H1 (cell line): ENCODE measurements at regions not wholly inside any gene's neighbourhood (a gene's known extent, or its start where the extent isn't known, plus 50 kb on each side); places are given as distances from the start of the nearest gene placed in this dataset.

Source experiments
- CTCF ChIA-PET: fragments of 300-600 bp; sonication (Branson Sonifier 250); formaldehyde crosslinking; loops from one replicate; lab custom pipeline; 2021; ENCODE audit not compliant: partially characterized antibody; lab: Charles Lee
- POLR2A ChIA-PET: fragments of 300-600 bp; sonication (Branson Sonifier 250); formaldehyde crosslinking; loops from one replicate; lab custom pipeline; 2021; ENCODE audit warnings: inconsistent platforms; ENCODE audit not compliant: partially characterized antibody; lab: Charles Lee
- DNase-seq, 2 experiments: peaks; one replicate each; pipeline versions ENCODE4 v3.0.0 to v3.0.0-alpha.2; 2010 to 2022; ENCODE audit warnings: low spot score in 2 of 2, low read depth in 1 of 2, mixed read lengths in 1 of 2
- FAIRE-seq: peaks from 2 replicates; lab custom pipeline; 2011; peaks lifted over from hg19 to GRCh38; lab: Jason Lieb, UNC
- H2AFZ ChIP-seq: 2 replicates; pipeline ENCODE4 v1.8.1; 2012; ENCODE audit warnings: low read length, inconsistent platforms
- H2AK5ac ChIP-seq: 2 replicates; pipeline ENCODE4 v1.6.1; 2013; ENCODE audit warnings: low read depth, low read length
- H2BK120ac ChIP-seq: replicated peaks from 2 replicates; pipeline ENCODE3; 2013; ENCODE audit warnings: low read depth, low read length, inconsistent platforms
- H2BK12ac ChIP-seq: 2 replicates; pipeline ENCODE4 v1.6.1; 2013; ENCODE audit warnings: low read depth, low read length
- H2BK15ac ChIP-seq: 2 replicates; pipeline ENCODE4 v1.6.1; 2013; ENCODE audit warnings: low read length
- H2BK20ac ChIP-seq: 2 replicates; pipeline ENCODE4 v1.6.1; 2013; ENCODE audit warnings: low read length
- H2BK5ac ChIP-seq: 2 replicates; pipeline ENCODE4 v1.6.1; 2013; ENCODE audit warnings: low read depth, low read length
- H3K14ac ChIP-seq: 2 replicates; pipeline ENCODE4 v1.6.1; 2013; ENCODE audit warnings: inconsistent platforms; ENCODE audit not compliant: insufficient read length
- H3K18ac ChIP-seq: 2 replicates; pipeline ENCODE4 v1.6.1; 2013; ENCODE audit warnings: low read length; ENCODE audit errors: extremely low read depth
- H3K23ac ChIP-seq: 2 replicates; pipeline ENCODE4 v1.6.1; 2013; ENCODE audit warnings: inconsistent platforms; ENCODE audit not compliant: insufficient read length
- H3K23me2 ChIP-seq: 2 replicates; pipeline ENCODE4 v1.6.1; 2013; ENCODE audit warnings: low read depth, low read length
- H3K27ac ChIP-seq: 2 replicates; pipeline ENCODE4 v1.6.1; 2011; ENCODE audit warnings: low read depth, low read length, inconsistent platforms
- H3K27me3 ChIP-seq, 4 experiments: replicated peaks in 1 of 4; 1 replicate in 1 of 4; 2 replicates in 3 of 4; pipeline versions ENCODE4 v1.6.1 to v1.8.1; 2011 to 2013; ENCODE audit warnings: low read length in 3 of 4, mild to moderate bottlenecking in 3 of 4, inconsistent platforms in 2 of 4, mixed read lengths in 2 of 4, moderate library complexity in 1 of 4; ENCODE audit not compliant: control insufficient read depth in 3 of 4, insufficient read depth in 3 of 4; ENCODE audit errors: extremely low read depth in 1 of 4
- H3K36me3 ChIP-seq, 4 experiments: 2 replicates each; pipeline versions ENCODE4 v1.6.1 to v1.8.1; 2011 to 2013; ENCODE audit warnings: mild to moderate bottlenecking in 4 of 4, low read length in 3 of 4, moderate library complexity in 2 of 4, control low read depth in 1 of 4, inconsistent platforms in 1 of 4; ENCODE audit not compliant: insufficient read depth in 4 of 4, control insufficient read depth in 2 of 4
- H3K4ac ChIP-seq: replicated peaks from 2 replicates; pipeline ENCODE3; 2013; ENCODE audit warnings: low read length, low read depth, mixed read lengths, inconsistent platforms; ENCODE audit not compliant: insufficient read length
- H3K4me1 ChIP-seq, 4 experiments: replicated peaks in 1 of 4; 1 replicate in 1 of 4; 2 replicates in 3 of 4; pipeline versions ENCODE4 v1.6.1 to v1.8.1; 2011 to 2013; ENCODE audit warnings: low read length in 3 of 4, inconsistent platforms in 2 of 4, mixed read lengths in 1 of 4; ENCODE audit not compliant: insufficient read depth in 4 of 4, control insufficient read depth in 3 of 4
- H3K4me2 ChIP-seq, 2 experiments: 2 replicates each; pipeline versions ENCODE4 v1.6.1 to v1.8.1; 2011 to 2013; ENCODE audit warnings: low read depth in 2 of 2, low read length in 2 of 2, control low read depth in 1 of 2, inconsistent platforms in 1 of 2, mild to moderate bottlenecking in 1 of 2; ENCODE audit not compliant: insufficient read depth in 1 of 2
- H3K4me3 ChIP-seq, 4 experiments: fragments of 200-600, 300-600 bp in 1 of 4; sonication (generic), shearing (Covaris generic), sonication (Bioruptor Twin) in 1 of 4; 2 replicates each; pipeline versions ENCODE4 v1.5.1 to v1.8.1; 2011 to 2016; ENCODE audit warnings: low read length in 4 of 4, low read depth in 3 of 4, control low read depth in 2 of 4, inconsistent platforms in 2 of 4, mild to moderate bottlenecking in 2 of 4, mixed read lengths in 1 of 4, moderate library complexity in 1 of 4; ENCODE audit not compliant: insufficient read depth in 2 of 4; ENCODE audit errors: extremely low read depth in 1 of 4
- H3K56ac ChIP-seq: replicated peaks from 2 replicates; pipeline ENCODE3; 2013; ENCODE audit warnings: low read depth, mild to moderate bottlenecking, mixed read lengths, low read length, inconsistent platforms; ENCODE audit not compliant: insufficient read length
- H3K79me1 ChIP-seq: 2 replicates; pipeline ENCODE4 v1.6.1; 2013; ENCODE audit warnings: low read depth, low read length, control low read depth
- H3K79me2 ChIP-seq, 2 experiments: 2 replicates each; pipeline versions ENCODE4 v1.6.1 to v1.8.1; 2012 to 2013; ENCODE audit warnings: low read length in 2 of 2, mild to moderate bottlenecking in 2 of 2, inconsistent platforms in 1 of 2; ENCODE audit not compliant: insufficient read depth in 2 of 2, control insufficient read depth in 1 of 2
- H3K9ac ChIP-seq, 4 experiments: replicated peaks in 1 of 4; 1 replicate in 1 of 4; 2 replicates in 3 of 4; pipeline versions ENCODE4 v1.6.1 to v1.8.1; 2011 to 2013; ENCODE audit warnings: low read depth in 3 of 4, low read length in 3 of 4, control low read depth in 2 of 4, mild to moderate bottlenecking in 2 of 4, moderate library complexity in 2 of 4, inconsistent platforms in 1 of 4; ENCODE audit errors: extremely low read depth in 1 of 4
- H3K9me3 ChIP-seq, 2 experiments: 2 replicates each; pipeline versions ENCODE4 v1.6.1 to v1.8.1; 2012 to 2013; ENCODE audit warnings: mild to moderate bottlenecking in 2 of 2, moderate library complexity in 2 of 2, control low read depth in 1 of 2, inconsistent platforms in 1 of 2, low read depth in 1 of 2, low read length in 1 of 2, mixed read lengths in 1 of 2; ENCODE audit not compliant: insufficient read depth in 2 of 2
- H4K20me1 ChIP-seq, 2 experiments: replicated peaks in 1 of 2; 2 replicates each; pipeline versions ENCODE3 to v1.8.1; 2011 to 2013; ENCODE audit warnings: inconsistent platforms in 2 of 2, low read length in 2 of 2, mild to moderate bottlenecking in 1 of 2; ENCODE audit not compliant: insufficient read depth in 2 of 2, control insufficient read depth in 1 of 2
- H4K5ac ChIP-seq: 2 replicates; pipeline ENCODE4 v1.6.1; 2013; ENCODE audit warnings: low read length, low read depth, mixed read lengths, inconsistent platforms; ENCODE audit not compliant: insufficient read length
- H4K8ac ChIP-seq: 2 replicates; pipeline ENCODE4 v1.8.0; 2013; ENCODE audit warnings: mild to moderate bottlenecking, moderate library complexity, low read length, inconsistent platforms; ENCODE audit not compliant: insufficient read depth; ENCODE audit errors: extremely low read depth
- H4K91ac ChIP-seq: replicated peaks from 2 replicates; pipeline ENCODE3; 2013; ENCODE audit warnings: low read length, mixed read lengths, inconsistent platforms; ENCODE audit not compliant: insufficient read length
- BACH1 ChIP-seq: IDR thresholded peaks from 2 replicates; pipeline ENCODE4 v1.6.1; 2012; ENCODE audit warnings: low read length, improper control_type of control experiment
- BRCA1 ChIP-seq: IDR thresholded peaks from 2 replicates; pipeline ENCODE4 v1.6.1; 2012; ENCODE audit warnings: low read depth, low read length, improper control_type of control experiment
- CBX5 ChIP-seq: fragments of 300-800, 300-1000 bp; sonication (generic); IDR thresholded peaks from 2 replicates; pipeline ENCODE4 v1.7.1; 2016; ENCODE audit warnings: antibody characterized with exemption, low read length, low read depth
- CEBPB ChIP-seq: IDR thresholded peaks from 2 replicates; pipeline ENCODE4 v1.6.1; 2012; ENCODE audit warnings: low read depth, low read length
- CHD2 ChIP-seq: IDR thresholded peaks from 2 replicates; pipeline ENCODE4 v1.6.1; 2012; ENCODE audit warnings: low read length, improper control_type of control experiment
- JUN ChIP-seq: IDR thresholded peaks from 2 replicates; pipeline ENCODE4 v1.6.1; 2011; ENCODE audit warnings: low read depth, mild to moderate bottlenecking, improper control_type of control experiment, low read length
- KDM1A ChIP-seq: fragments of 200-600, 300-600 bp; sonication (generic); IDR thresholded peaks from 2 replicates; pipeline ENCODE4 v1.7.1; 2016; ENCODE audit warnings: mild to moderate bottlenecking, low read length, borderline replicate concordance
- KDM4A ChIP-seq: IDR thresholded peaks from one replicate; pipeline ENCODE4 v1.7.1; 2012; ENCODE audit warnings: low read depth, mild to moderate bottlenecking, moderate library complexity, low read length, inconsistent platforms; ENCODE audit not compliant: severe bottlenecking
- KDM5A ChIP-seq: fragments of 200-600 bp; IDR thresholded peaks from 2 replicates; pipeline ENCODE4 v1.7.1; 2012; ENCODE audit warnings: mild to moderate bottlenecking, low read length, inconsistent platforms, mixed read lengths
- NRF1 ChIP-seq: IDR thresholded peaks from 2 replicates; pipeline ENCODE4 v1.6.1; 2011; ENCODE audit warnings: mild to moderate bottlenecking, low read depth, low read length, improper control_type of control experiment
- PHF8 ChIP-seq: fragments of 200-600 bp; sonication (generic); conservative IDR thresholded peaks from 2 replicates; pipeline ENCODE4 v1.7.1; 2012; ENCODE audit warnings: low read depth, mild to moderate bottlenecking, inconsistent platforms, low read length, moderate library complexity
- RAD21 ChIP-seq, 2 experiments: IDR thresholded peaks in 1 of 2; conservative IDR thresholded peaks in 1 of 2; 2 replicates each; pipeline ENCODE4 v1.6.1; 2011; ENCODE audit warnings: low read depth in 2 of 2, low read length in 2 of 2, improper control_type of control experiment in 1 of 2, inconsistent platforms in 1 of 2, mild to moderate bottlenecking in 1 of 2, moderate library complexity in 1 of 2
- SIN3A ChIP-seq, 2 experiments: IDR thresholded peaks in 1 of 2; conservative IDR thresholded peaks in 1 of 2; 2 replicates each; pipeline ENCODE4 v1.6.1; 2011 to 2012; ENCODE audit warnings: low read length in 2 of 2, improper control_type of control experiment in 1 of 2, low read depth in 1 of 2, mild to moderate bottlenecking in 1 of 2
- SIX5 ChIP-seq: IDR thresholded peaks from 2 replicates; pipeline ENCODE4 v1.6.1; 2011; ENCODE audit warnings: mild to moderate bottlenecking, low read depth, low read length
- SUZ12 ChIP-seq: fragments of 200-600 bp; sonication (generic); IDR thresholded peaks from 2 replicates; pipeline ENCODE4 v1.6.1; 2012; ENCODE audit warnings: mild to moderate bottlenecking, inconsistent platforms, low read length, moderate library complexity, mixed read lengths
- TEAD4 ChIP-seq: IDR thresholded peaks from 2 replicates; pipeline ENCODE4 v1.6.1; 2012; ENCODE audit warnings: low read depth, low read length, inconsistent platforms, mixed read lengths
- WGBS, 2 experiments: shearing (Covaris generic) in 1 of 2; methylation state at CpG; one replicate each; pipeline versions ENCODE4 v1.1.6 to v1.1.7; 2013 to 2015; ENCODE audit warnings: low lambda C conversion rate in 2 of 2, mixed read lengths in 2 of 2, inconsistent platforms in 1 of 2, low coverage in 1 of 2, missing lambda C conversion rate in 1 of 2; ENCODE audit not compliant: insufficient replicate concordance in 2 of 2, insufficient coverage in 1 of 2, insufficient read length in 1 of 2; ENCODE audit errors: extremely low coverage in 1 of 2, missing lambda C conversion rate in 1 of 2; 5-methylcytosine and 5-hydroxymethylcytosine counted together

DNA sequence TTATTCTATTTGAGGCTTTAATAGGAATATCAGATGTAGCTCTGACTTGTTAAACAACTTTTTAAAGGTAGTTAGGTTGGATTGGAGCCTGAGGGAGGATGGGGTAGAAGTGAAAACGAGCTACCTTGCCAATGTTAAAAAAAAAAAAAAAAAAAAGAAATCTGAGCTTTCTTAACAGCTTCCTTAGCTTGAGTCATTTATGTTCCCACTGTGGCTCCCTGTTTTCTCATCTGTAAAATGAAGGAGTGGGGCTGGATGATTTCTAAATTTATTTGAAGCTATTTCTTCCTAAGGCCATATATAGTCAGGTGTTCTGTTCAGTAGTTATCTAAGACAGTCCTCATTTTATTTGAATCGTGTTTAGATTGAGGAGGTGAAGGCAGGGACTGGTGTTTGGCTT lies 105.7 kb downstream of the EDEM1 start:
- Histone ChIP-seq H3K4me3 (no peak overlapping the region), H2BK120ac (no peak overlapping the region), H3K36me3 (no peaks in the 10 kb centered on the region), H3K4ac (no peak overlapping the region), H4K5ac (no peak overlapping the region), H3K18ac (no peak overlapping the region), H4K91ac (no peak overlapping the region), H3K4me2 (no peak overlapping the region), H3K14ac (no peak overlapping the region), H2AK5ac (no peak overlapping the region), H3K79me1 (no peaks in the 10 kb centered on the region), H3K23ac (no peak overlapping the region), H3K23me2 (no peaks in the 10 kb centered on the region), H4K8ac (no peak overlapping the region), H3K4me1 (no peaks in the 10 kb centered on the region), H3K27me3 (no peaks in the 10 kb centered on the region), H3K9ac (no peak overlapping the region), H3K9me3 (no peaks in the 10 kb centered on the region), H3K79me2 (no peaks in the 10 kb centered on the region), H3K27ac (no peak overlapping the region), H2BK15ac (no peak overlapping the region), H2AFZ (no peak overlapping the region), H2BK12ac (no peak overlapping the region), H2BK5ac (no peak overlapping the region), H2BK20ac (no peak overlapping the region), H3K56ac (no peak overlapping the region), H4K20me1 (no peaks in the 10 kb centered on the region)
- CTCF ChIA-PET: interaction anchor here (0.6 to 0.9 kb wide), 2 partner anchors 13 to 77 kb away, joined by 3 read pairs; no protein-coding TSS in a partner anchor
- no peak for DNase-seq
- POLR2A ChIA-PET: no interaction called here
- FAIRE-seq: no peak
- 84% methylated on average over 2 of the region's 2 CpGs; no CpG with 5 or more reads in 1 of the 2 experiments for WGBS, 2 experiments
- TF ChIP-seq NRF1 (no peak), PHF8 (no peak), BRCA1 (no peak), TEAD4 (no peak), JUN (no peak), CHD2 (no peak), RAD21 (IDR thresholded peaks at IDR 0.05 in 1 of 2, conservative IDR thresholded peaks at IDR 0.05 in 1 of 2; ENCODE audit: low read depth in 2 of 2, low read length in 2 of 2) (no peak), CEBPB (no peak), SUZ12 (no peak), CBX5 (no peak), SIN3A (conservative IDR thresholded peaks at IDR 0.05 in 1 of 2, IDR thresholded peaks at IDR 0.05 in 1 of 2; ENCODE audit: low read depth in 1 of 2, low read length in 2 of 2) (no peak), BACH1 (no peak), SIX5 (no peak), KDM4A (no peak), KDM5A (no peak), KDM1A (no peak)
